NCI-H146 (cell line): ENCODE measurements at regions not wholly inside any gene's neighbourhood (a gene's known extent, or its start where the extent isn't known, plus 50 kb on each side); places are given as distances from the start of the nearest gene placed in this dataset.
"Not testable (repeated sequence)": the region's sequence is repeated elsewhere in the genome, so short reads cannot be mapped to it uniquely, and the experiment has no call there.

Experiments
- DNase-seq: peaks from one replicate; lab custom pipeline; 2025; lab: John Stamatoyannopoulos, UW

- peak; percentile 72 for DNase-seq
These were observed 433.6 kb downstream of the ACTR3B start for GRCh38 chr7:153193144-153193595.

GRCh38 chr7:153217032-153217431 is 457.5 kb downstream of the ACTR3B start:
- DNase-seq: no peak

DNA sequence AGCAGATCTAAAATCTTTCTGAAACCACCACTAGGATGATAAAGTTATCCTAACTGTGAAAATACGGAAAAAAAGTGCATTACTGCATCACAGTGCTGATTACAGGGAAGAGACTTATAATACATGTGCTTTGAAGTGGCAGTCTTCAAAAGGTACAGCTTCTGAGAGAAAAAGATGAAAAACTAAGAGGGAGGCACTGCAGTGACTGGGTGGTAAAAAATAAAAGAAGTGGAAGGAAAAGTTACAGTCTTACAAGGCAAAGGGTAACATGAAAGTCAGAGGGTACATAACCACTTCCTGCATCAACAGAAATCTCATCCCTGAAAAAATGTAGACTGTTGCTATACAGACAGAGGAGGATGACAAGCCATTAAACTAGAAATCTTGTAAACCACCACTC is 465.3 kb downstream of the ACTR3B start:
- DNase-seq: no peak

DNA sequence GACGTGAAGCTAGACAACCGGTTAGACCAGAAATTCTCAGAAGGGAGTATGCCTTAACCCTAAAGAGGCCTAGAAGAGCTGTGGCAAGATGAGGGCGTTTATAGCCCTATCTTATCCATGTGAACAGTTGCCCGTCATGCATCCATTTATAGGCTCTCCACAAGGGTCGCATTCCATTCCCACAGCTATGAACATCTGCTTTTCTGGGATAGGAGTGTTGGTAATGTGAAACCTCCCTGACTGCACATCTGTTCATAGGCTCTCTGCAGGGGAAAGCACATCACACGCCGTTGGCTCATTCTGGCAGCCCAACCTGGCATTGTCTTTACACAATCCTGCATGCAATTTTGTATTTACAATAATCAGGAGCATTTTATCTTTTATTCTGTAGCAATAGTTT is 485.6 kb downstream of the ACTR3B start:
- not testable (repeated sequence) for DNase-seq

DNA sequence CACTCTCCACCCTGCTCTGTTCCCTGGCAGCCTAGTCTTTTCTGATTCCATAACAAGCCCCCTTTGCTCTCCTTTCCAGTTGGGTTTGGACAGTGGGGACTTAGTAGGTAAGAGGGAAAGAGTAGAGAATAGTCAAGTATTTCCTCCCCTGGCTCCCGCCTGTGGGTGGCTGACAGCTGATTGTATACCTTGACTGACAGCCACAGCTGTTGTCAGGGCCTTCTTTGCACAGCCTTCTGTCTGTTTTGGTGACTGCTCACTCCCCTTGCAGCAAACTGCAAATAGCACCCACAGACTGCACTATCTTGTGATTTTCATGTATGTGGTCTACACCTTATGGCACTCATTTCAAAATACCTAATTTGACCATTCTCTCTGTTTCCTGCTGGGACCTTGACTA is 486.3 kb downstream of the ACTR3B start:
- no peak for DNase-seq

- no peak for DNase-seq
These were observed 488.4 kb downstream of the ACTR3B start for GRCh38 chr7:153247926-153248325.

GRCh38 chr7:153258686-153259085 is 499.1 kb downstream of the ACTR3B start:
- DNase-seq: no peak

DNA sequence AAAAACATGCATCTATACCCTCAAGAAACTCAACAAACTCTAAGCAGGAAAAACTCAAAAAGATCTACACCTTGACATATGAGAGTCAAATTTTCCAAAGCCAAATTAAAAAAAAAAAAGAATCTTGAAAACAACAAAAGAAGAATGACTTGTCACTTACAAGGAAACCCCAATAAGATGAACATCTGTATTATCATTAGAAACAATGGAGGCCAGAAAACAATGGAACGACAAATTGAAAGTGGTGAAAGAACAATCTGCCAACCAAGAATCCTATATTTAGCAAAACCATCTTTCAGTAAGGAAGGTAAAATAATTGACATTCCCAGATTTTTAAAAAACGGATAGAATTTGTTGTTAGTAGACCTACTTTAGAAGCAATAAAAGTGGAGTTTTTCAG is 516.8 kb downstream of the ACTR3B start:
- no peak for DNase-seq

DNA sequence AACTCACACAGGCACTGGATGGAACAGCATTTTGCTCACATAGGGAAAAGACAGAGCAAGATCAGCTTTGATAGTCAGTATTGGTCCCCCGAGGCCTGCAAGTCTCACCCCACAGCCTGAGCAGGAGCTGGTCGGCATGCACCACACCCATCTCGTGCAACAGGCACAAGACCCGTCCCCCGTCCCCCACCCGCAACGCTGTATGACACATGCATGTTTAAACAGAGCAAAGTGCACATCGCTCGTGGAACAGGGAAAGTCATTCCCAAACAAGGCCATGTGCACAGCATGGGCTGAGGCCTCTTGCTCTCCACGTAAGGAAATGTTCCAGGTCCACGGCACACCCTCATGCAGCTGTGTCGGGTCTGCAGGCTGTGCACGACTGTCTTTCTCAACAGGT is 527.2 kb downstream of the ACTR3B start:
- DNase-seq: no peak

DNA sequence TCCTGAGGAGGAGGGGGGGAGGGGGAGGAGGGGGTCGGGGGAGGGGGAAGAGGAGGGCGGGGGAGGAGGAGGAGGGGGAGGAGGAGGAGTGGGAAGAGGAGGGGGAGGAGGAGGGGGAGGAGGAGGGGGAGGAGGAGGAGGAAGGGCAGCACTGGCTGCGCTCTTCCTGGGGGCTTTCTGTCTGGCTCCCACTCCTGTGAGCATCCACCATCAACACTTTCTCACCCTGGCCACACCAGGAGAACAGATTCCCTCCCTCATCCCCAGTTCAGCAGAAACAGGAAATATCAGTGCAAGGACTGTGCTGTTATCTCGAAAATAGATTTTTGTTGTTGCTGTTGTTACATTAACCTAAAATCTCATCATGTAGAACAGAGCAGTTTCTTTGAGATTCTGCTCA is 530.5 kb downstream of the ACTR3B start:
- DNase-seq: no peak

DNA sequence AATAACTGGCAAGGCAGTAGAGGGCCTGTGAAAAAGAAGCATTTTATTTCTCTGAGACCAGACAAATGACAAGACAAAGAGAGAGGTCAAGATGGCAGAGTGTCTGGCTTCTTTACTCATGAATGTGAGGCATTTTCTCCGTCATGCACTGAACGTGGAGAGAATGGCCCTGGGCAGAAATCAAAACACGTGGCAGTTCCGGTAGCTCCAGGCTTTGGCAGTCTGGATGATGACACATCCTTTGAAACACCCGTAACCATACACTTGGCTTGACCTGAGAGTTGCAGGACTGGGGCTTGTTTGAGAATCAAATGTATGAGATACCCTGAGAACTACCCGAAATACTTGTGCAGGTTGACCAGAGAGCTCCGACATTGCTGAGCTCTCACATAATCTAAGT is 537.6 kb downstream of the ACTR3B start:
- DNase-seq: no peak

DNA sequence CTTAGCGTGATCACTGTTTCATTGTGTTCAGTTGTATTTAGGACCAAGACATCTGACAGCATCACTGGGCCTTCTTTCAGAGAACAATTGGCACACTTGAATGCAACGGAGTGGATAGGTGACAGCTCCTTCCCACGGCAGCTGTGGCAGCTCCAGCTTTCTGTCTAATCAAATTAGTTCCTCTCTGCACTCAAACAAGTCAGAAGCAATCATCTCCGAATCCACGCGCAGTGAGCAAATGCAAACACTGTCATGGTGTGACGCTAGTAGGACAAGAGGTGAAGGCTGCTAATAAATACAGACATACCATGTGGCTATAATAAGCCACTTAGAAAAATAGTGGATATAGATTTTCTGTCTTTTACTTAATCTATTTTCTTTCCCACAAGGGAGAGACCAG is 542.4 kb downstream of the ACTR3B start:
- DNase-seq: no peak

GRCh38 chr7:153320005-153320404 is 560.5 kb downstream of the ACTR3B start:
- no peak for DNase-seq

DNA sequence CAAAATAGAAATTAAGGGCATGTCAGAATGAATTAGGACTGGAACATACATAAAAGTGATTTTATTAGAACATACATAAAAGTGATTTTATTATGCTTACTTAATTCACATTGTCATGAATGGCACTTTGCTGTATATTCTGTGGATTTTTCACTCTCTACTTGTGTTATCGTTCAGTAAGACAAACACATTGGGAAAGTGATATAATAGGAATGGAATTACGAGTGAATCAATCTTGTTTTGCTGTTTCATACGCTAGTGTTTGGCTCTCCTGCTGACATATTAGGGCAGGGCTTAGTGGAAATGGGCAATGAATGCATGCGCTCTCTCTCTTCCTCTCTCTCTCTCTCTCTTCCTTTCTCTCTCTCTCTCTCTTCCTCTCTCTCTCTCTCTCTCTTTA is 561.1 kb downstream of the ACTR3B start:
- DNase-seq: no peak

DNA sequence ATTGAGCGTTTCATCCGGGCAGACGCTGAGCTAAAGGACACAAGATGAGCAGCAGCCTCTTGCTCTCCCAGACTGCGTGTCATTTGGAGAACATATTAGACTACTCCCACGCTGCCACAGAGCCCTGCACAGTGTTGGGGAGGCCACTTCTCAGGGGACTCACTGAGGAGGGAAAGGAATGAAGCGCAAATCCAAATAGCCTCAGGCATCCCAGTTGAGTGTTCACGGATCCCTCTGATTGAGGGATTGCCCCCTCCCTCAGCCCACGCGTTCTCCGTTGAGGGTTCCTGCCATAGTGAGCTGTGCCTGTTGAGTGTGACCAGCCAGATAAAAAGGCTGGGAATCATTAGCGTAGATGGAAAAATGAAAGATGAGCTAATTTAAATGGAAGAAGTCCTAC is 563.4 kb downstream of the ACTR3B start:
- DNase-seq: no peak

- DNase-seq: no peak
These were observed 564.5 kb downstream of the ACTR3B start for GRCh38 chr7:153324094-153324493.

DNA sequence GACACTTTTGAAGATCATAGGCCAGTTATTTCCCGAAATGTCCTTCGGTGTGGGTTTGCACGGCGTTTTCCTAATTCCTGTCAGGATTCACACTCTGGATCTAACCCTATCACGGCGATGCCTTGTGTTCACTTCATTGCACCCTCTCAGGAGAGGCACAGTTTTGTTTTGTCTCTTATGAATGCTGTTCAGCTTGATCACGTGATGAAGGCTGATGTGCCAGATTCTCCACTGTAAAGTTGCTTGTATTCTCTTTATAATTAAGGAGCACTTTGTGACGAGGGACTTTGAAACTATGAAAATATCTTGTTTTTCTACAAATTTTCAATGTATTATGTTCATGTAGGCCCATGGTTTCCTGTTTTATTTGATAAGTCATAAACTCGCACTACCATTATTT is 568.1 kb downstream of the ACTR3B start:
- DNase-seq: no peak

- no peak for DNase-seq
These were observed 571.9 kb downstream of the ACTR3B start for GRCh38 chr7:153331427-153331826.

DNA sequence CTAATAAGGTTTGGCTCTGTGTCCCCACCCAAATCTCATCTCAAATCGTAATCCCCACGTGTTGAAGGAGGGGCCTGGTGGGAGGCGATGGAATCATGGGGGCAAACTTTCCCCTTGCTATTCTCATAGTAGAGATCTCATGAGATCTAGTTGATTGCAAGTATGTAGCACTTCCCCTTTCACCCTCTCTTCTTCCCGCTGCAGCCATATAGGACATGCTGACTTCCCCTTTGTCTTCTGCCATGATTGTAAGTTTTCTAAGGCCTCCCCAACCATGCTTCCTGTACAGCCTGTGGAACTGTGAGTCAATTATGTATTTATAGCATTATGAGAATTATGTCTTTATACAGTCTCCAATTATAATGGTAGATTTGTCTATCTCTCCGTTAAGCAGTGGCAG is 594.5 kb downstream of the ACTR3B start:
- no peak for DNase-seq

DNA sequence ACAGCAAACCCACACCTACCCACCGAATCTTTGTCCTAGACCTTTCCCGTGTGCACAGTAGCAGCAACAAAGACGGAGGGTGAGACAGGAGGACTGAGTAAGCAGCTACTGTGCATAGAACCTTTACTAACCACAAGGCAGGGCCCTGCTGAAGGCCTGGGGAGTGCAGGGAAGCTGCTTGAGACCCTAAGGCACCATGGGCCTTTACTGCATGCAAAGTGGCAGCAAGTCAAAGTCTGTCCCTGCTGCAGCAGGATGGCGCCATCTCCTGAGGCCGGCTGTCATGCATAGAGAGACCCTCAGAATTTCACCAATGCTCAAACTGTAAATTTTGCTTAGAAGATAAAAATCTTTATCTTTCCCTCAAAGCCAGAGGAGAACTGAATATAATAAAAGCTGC is 610.5 kb downstream of the ACTR3B start:
- DNase-seq: no peak

GRCh38 chr7:153380636-153381035 is 621.1 kb downstream of the ACTR3B start:
- DNase-seq: no peak

- DNase-seq: peak; percentile 81
These were observed 621.9 kb downstream of the ACTR3B start for GRCh38 chr7:153381275-153382040.

GRCh38 chr7:153382641-153383101 is 623.1 kb downstream of the ACTR3B start:
- no peak for DNase-seq

DNA sequence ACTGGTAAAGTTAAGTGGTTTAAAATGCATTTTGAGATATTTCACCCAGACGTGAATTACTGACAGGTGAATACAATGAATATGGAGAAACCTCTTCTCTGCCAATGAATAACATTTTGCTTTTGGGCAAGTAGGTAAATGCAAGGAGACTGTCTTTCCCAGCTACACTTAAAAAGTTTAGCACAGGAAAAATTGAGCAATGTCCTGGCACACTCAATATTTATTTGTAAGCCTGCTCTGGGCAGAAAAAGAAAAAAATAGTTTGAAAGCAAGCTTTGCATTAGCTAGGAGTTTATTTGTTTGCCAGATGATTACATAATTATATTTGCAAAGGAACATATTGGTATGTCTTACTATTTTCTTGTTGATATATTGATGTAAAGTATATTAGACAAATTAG is 624.2 kb downstream of the ACTR3B start:
- no peak for DNase-seq
